Stromal cell of bone marrow (primary cell): ENCODE measurements at regions not wholly inside any gene's neighbourhood (a gene's known extent, or its start where the extent isn't known, plus 50 kb on each side); places are given as distances from the start of the nearest gene placed in this dataset.
"Not testable (repeated sequence)": the region's sequence is repeated elsewhere in the genome, so short reads cannot be mapped to it uniquely, and the experiment has no call there.

ENCODE experiments used
- DNase-seq: peaks from one replicate; pipeline ENCODE4 v3.0.0-alpha.2; 2012; ENCODE audit warnings: low read depth

- DNase-seq = no peak
Measured at GRCh38 chr17:63292421-63292820, 153.7 kb downstream of the CYB561 start.

- DNase-seq = peak; percentile 67
Measured at GRCh38 chr17:63293323-63294075, 152.6 kb downstream of the CYB561 start.

- no peak for DNase-seq
Measured at GRCh38 chr17:63294776-63295175, 151.3 kb downstream of the CYB561 start.

GRCh38 chr17:63295288-63295687 is 150.8 kb downstream of the CYB561 start:
- DNase-seq = no peak

- DNase-seq = no peak
Measured at GRCh38 chr17:63295839-63296590, 150.1 kb downstream of the CYB561 start.

GRCh38 chr17:63298916-63299315 is 147.2 kb downstream of the CYB561 start:
- not testable (repeated sequence) for DNase-seq

GRCh38 chr17:63304704-63305261 is 141.3 kb downstream of the CYB561 start:
- DNase-seq = no peak

GRCh38 chr17:63305857-63306256 is 140.2 kb downstream of the CYB561 start:
- no peak for DNase-seq

- no peak for DNase-seq
Measured at GRCh38 chr17:63306855-63307254, 139.3 kb downstream of the CYB561 start.

GRCh38 chr17:63308272-63308671 is 137.8 kb downstream of the CYB561 start:
- no peak for DNase-seq

- DNase-seq = no peak
Measured at GRCh38 chr17:63309021-63309420, 137.1 kb downstream of the CYB561 start.

- DNase-seq = no peak
Measured at GRCh38 chr17:63311416-63311937, 134.6 kb downstream of the CYB561 start.

- DNase-seq = no peak
Measured at GRCh38 chr17:63314761-63315160, 131.3 kb downstream of the CYB561 start.

GRCh38 chr17:63316100-63316499 is 130.0 kb downstream of the CYB561 start:
- DNase-seq = no peak

- no peak for DNase-seq
Measured at GRCh38 chr17:63317166-63317840, 128.8 kb downstream of the CYB561 start.

- no peak for DNase-seq
Measured at GRCh38 chr17:63325808-63326207, 120.3 kb downstream of the CYB561 start.

- DNase-seq = no peak
Measured at GRCh38 chr17:63329876-63330275, 116.2 kb downstream of the CYB561 start.

- DNase-seq = no peak
Measured at GRCh38 chr17:63331301-63332061, 114.6 kb downstream of the CYB561 start.

GRCh38 chr17:63332286-63332685 is 113.8 kb downstream of the CYB561 start:
- DNase-seq = no peak

GRCh38 chr17:63333869-63334268 is 112.2 kb downstream of the CYB561 start:
- no peak for DNase-seq

- DNase-seq = no peak
Measured at GRCh38 chr17:63335831-63336230, 110.3 kb downstream of the CYB561 start.

- no peak for DNase-seq
Measured at GRCh38 chr17:63337579-63337978, 108.5 kb downstream of the CYB561 start.
